ENCODE measurements at regions not wholly inside any gene's neighbourhood (a gene's known extent, or its start where the extent isn't known, plus 50 kb on each side); places are given as distances from the start of the nearest gene placed in this dataset.
"Not testable (repeated sequence)": the region's sequence is repeated elsewhere in the genome, so short reads cannot be mapped to it uniquely, and the experiment has no call there.

GRCh38 chr6:82461536-82461935 lies 97.9 kb downstream of the TPBG start:
- WGBS (ENCODE audit: low lambda C conversion rate): 92% methylated on average over 1 of the region's 1 CpG
- no peak overlapping the region for H3K27ac ChIP-seq (ENCODE audit: low read depth in 2 of 2, low read length in 1 of 2)

GRCh38 chr6:82467338-82467737 lies 103.7 kb downstream of the TPBG start:
- CTCF ChIA-PET: interaction anchor here (1.4 kb wide), 1 partner anchor 64 kb away, joined by 3 read pairs; no protein-coding TSS in a partner anchor
- H4K20me1 ChIP-seq (ENCODE audit: insufficient read depth): no peaks in the 10 kb centered on the region
- POLR2A ChIA-PET: no interaction called here

More at GRCh38 chr6:82461536-82461935, 97.9 kb downstream of the TPBG start:
- Histone ChIP-seq H3F3A (replicated peaks; ENCODE audit: insufficient read depth) (no peaks in the 10 kb centered on the region), H3K36me3 (replicated peaks in 1 of 2; ENCODE audit: control insufficient read depth in 1 of 2, insufficient read depth in 2 of 2, low read length in 1 of 2) (no peaks in the 10 kb centered on the region), H3K79me2 (ENCODE audit: insufficient read depth) (no peaks in the 10 kb centered on the region), H3K4me1 (ENCODE audit: control insufficient read depth in 1 of 2, insufficient read depth in 2 of 2, low read depth in 1 of 2, low read length in 1 of 2) (no peaks in the 10 kb centered on the region), H3K9me3 (no peaks in the 10 kb centered on the region; the same call in 1 of the 2 replicates), H2AFZ (ENCODE audit: low read depth) (no peak overlapping the region), H4K20me1 (ENCODE audit: insufficient read depth) (no peaks in the 10 kb centered on the region), H3K4me2 (no peak overlapping the region), H3K27me3 (ENCODE audit: insufficient read depth) (no peaks in the 10 kb centered on the region), H3K9ac (no peak overlapping the region), H3K9me2 (no peaks in the 10 kb centered on the region), H3K4me3 (ENCODE audit: low read depth in 2 of 2, low read length in 1 of 2) (no peak overlapping the region)
- TF ChIP-seq FOXJ3 (CRISPR knock-in tag; IDR thresholded peaks at IDR 0.05) (no peak), TEAD4 (IDR thresholded peaks at IDR 0.05; ENCODE audit: borderline replicate concordance, insufficient read depth) (no peak), NRF1 (IDR thresholded peaks at IDR 0.05; ENCODE audit: low read depth, low read length) (no peak), RCOR1 (IDR thresholded peaks at IDR 0.05; ENCODE audit: low read length) (no peak), TAF1 (IDR thresholded peaks at IDR 0.05; ENCODE audit: borderline replicate concordance, low read depth, low read length) (no peak), YY1 (IDR thresholded peaks at IDR 0.05; ENCODE audit: low read depth) (no peak), MEF2A (IDR thresholded peaks at IDR 0.05; ENCODE audit: borderline replicate concordance, low read depth) (no peak), PBX3 (IDR thresholded peaks at IDR 0.05) (no peak), JUND (IDR thresholded peaks at IDR 0.05) (no peak), MAX (IDR thresholded peaks at IDR 0.05; ENCODE audit: low read depth) (no peak), RAD21 (IDR thresholded peaks at IDR 0.05; ENCODE audit: low read length) (no peak)
- ChIA-PET POLR2A (no interaction called here), CTCF (no interaction called here)
- no peak for DNase-seq

GRCh38 chr6:82470123-82470522 lies 106.5 kb downstream of the TPBG start:
- POLR2A ChIA-PET, DNase-seq: not testable (repeated sequence)

More at GRCh38 chr6:82467338-82467737, 103.7 kb downstream of the TPBG start:
- Histone ChIP-seq H3K4me3 (ENCODE audit: low read depth in 2 of 2, low read length in 1 of 2) (no peak overlapping the region), H3K27ac (ENCODE audit: low read depth in 2 of 2, low read length in 1 of 2) (no peak overlapping the region), H3K36me3 (replicated peaks in 1 of 2; ENCODE audit: control insufficient read depth in 1 of 2, insufficient read depth in 2 of 2, low read length in 1 of 2) (no peaks in the 10 kb centered on the region), H3F3A (replicated peaks; ENCODE audit: insufficient read depth) (no peaks in the 10 kb centered on the region), H2AFZ (ENCODE audit: low read depth) (no peak overlapping the region), H3K79me2 (ENCODE audit: insufficient read depth) (no peaks in the 10 kb centered on the region), H3K9ac (no peak overlapping the region), H3K4me2 (no peak overlapping the region), H3K27me3 (ENCODE audit: insufficient read depth) (no peaks in the 10 kb centered on the region), H3K9me2 (no peaks in the 10 kb centered on the region), H3K4me1 (ENCODE audit: control insufficient read depth in 1 of 2, insufficient read depth in 2 of 2, low read depth in 1 of 2, low read length in 1 of 2) (no peaks in the 10 kb centered on the region), H3K9me3 (peaks cover 7% of the 10 kb centered on the region; the same call in 1 of the 2 replicates)
- TF ChIP-seq SMC3 (IDR thresholded peaks at IDR 0.05; ENCODE audit: low read depth, low read length) (no peak), POLR2AphosphoS5 (IDR thresholded peaks at IDR 0.05; ENCODE audit: low read depth, low read length) (no peak), IRF3 (IDR thresholded peaks at IDR 0.05; ENCODE audit: low read depth, low read length) (no peak), RFX5 (IDR thresholded peaks at IDR 0.05; ENCODE audit: low read length) (no peak), FOXM1 (IDR thresholded peaks at IDR 0.05; ENCODE audit: low read depth) (no peak), FOXJ3 (CRISPR knock-in tag; IDR thresholded peaks at IDR 0.05) (no peak), SIN3A (IDR thresholded peaks at IDR 0.05; ENCODE audit: borderline replicate concordance, low read depth, low read length) (no peak)
- DNase-seq: no peak

GRCh38 chr6:82475106-82475505 lies 111.5 kb downstream of the TPBG start:
- H3K9me3 ChIP-seq; H3F3A ChIP-seq (replicated peaks; ENCODE audit: insufficient read depth); H3K79me2 ChIP-seq (ENCODE audit: insufficient read depth); POLR2A ChIA-PET; H3K27me3 ChIP-seq (ENCODE audit: insufficient read depth); H4K20me1 ChIP-seq (ENCODE audit: insufficient read depth); H3K4me3 ChIP-seq (ENCODE audit: low read depth in 2 of 2, low read length in 1 of 2); H3K27ac ChIP-seq (ENCODE audit: low read depth in 2 of 2, low read length in 1 of 2); DNase-seq; H3K36me3 ChIP-seq (replicated peaks in 1 of 2; ENCODE audit: control insufficient read depth in 1 of 2, insufficient read depth in 2 of 2, low read length in 1 of 2); H3K4me2 ChIP-seq; CTCF ChIA-PET; H2AFZ ChIP-seq (ENCODE audit: low read depth); H3K9me2 ChIP-seq; H3K9ac ChIP-seq; H3K4me1 ChIP-seq (ENCODE audit: control insufficient read depth in 1 of 2, insufficient read depth in 2 of 2, low read depth in 1 of 2, low read length in 1 of 2): not testable (repeated sequence)
- WGBS (ENCODE audit: low lambda C conversion rate): 68% methylated on average over 5 of the region's 5 CpGs

More at GRCh38 chr6:82470123-82470522, 106.5 kb downstream of the TPBG start:
- H3K9me2 ChIP-seq; H2AFZ ChIP-seq (ENCODE audit: low read depth); H4K20me1 ChIP-seq (ENCODE audit: insufficient read depth); H3K36me3 ChIP-seq (replicated peaks in 1 of 2; ENCODE audit: control insufficient read depth in 1 of 2, insufficient read depth in 2 of 2, low read length in 1 of 2); H3K4me3 ChIP-seq (ENCODE audit: low read depth in 2 of 2, low read length in 1 of 2); H3K9me3 ChIP-seq; H3K4me1 ChIP-seq (ENCODE audit: control insufficient read depth in 1 of 2, insufficient read depth in 2 of 2, low read depth in 1 of 2, low read length in 1 of 2); H3K27me3 ChIP-seq (ENCODE audit: insufficient read depth); H3K79me2 ChIP-seq (ENCODE audit: insufficient read depth); H3K27ac ChIP-seq (ENCODE audit: low read depth in 2 of 2, low read length in 1 of 2); H3F3A ChIP-seq (replicated peaks; ENCODE audit: insufficient read depth); H3K9ac ChIP-seq; CTCF ChIA-PET; H3K4me2 ChIP-seq: not testable (repeated sequence)
- WGBS (ENCODE audit: low lambda C conversion rate): 71% methylated on average over 8 of the region's 8 CpGs

Measured in SK-N-SH (cell line).